HCT116 (cell line): ENCODE measurements at regions not wholly inside any gene's neighbourhood (a gene's known extent, or its start where the extent isn't known, plus 50 kb on each side); places are given as distances from the start of the nearest gene placed in this dataset.

ENCODE experiments used
- ATAC-seq: fragments of 200-7000 bp; cut with Tn5 transposase; 2 replicates; pipeline ENCODE4 v1.9.1; 2020; ENCODE audit warnings: mild to moderate bottlenecking, moderate library complexity
- BruUV-seq: library from RNA; stranded (reverse); fragments of 400-500 nt; replicated peaks from 2 replicates; lab custom pipeline; 2021; lab: Mats Ljungman, UMichigan
- CTCF ChIA-PET: fragments of 300-600 bp; sonication (Branson Sonifier 250); formaldehyde crosslinking; loops from one replicate; lab custom pipeline; 2021; ENCODE audit warnings: antibody characterized with exemption; lab: Charles Lee
- POLR2A ChIA-PET: fragments of 300-600, 350-600 bp; sonication (Branson Sonifier 250); formaldehyde crosslinking; loops from one replicate; lab custom pipeline; 2021; ENCODE audit warnings: antibody characterized with exemption; lab: Charles Lee
- RAD21 ChIA-PET, 2 experiments: fragments of 300-600 bp; sonication (Branson Sonifier 250); formaldehyde crosslinking; loops; one replicate each; lab custom pipeline; 2023; ENCODE audit warnings: low total read pairs in 2 of 2; ENCODE audit not compliant: uncharacterized antibody in 2 of 2, unreplicated experiment in 2 of 2, low non-redundant PET in 1 of 2; lab: Charles Lee
- DNase-seq: peaks from one replicate; pipeline ENCODE4 v3.0.0-alpha.2; 2010; ENCODE audit warnings: low read depth, low spot score
- H2AFZ ChIP-seq: fragments of 200-600 bp; shearing (Covaris generic), sonication (generic); 2 replicates; pipeline ENCODE4 v1.6.1; 2017; ENCODE audit warnings: low read depth, mixed run types, mixed read lengths, antibody characterized with exemption, low read length; ENCODE audit not compliant: poor library complexity, severe bottlenecking
- H3K27ac ChIP-seq: 2 replicates; pipeline ENCODE4 v1.5.1; 2012; ENCODE audit warnings: low read depth, low read length
- H3K27me3 ChIP-seq: fragments of 200-600 bp; sonication (generic); 2 replicates; pipeline ENCODE4 v1.6.1; 2016; ENCODE audit warnings: mixed run types, low read length, mixed read lengths; ENCODE audit not compliant: insufficient read depth
- H3K36me3 ChIP-seq, 2 experiments: fragments of 200-500 bp in 1 of 2; fragments of 200-600 bp in 1 of 2; sonication (Bioruptor generic) in 1 of 2; sonication (generic) in 1 of 2; 2 replicates each; pipeline versions ENCODE4 v1.5.1 to v1.6.1; 2014 to 2016; ENCODE audit warnings: low read length in 2 of 2, inconsistent platforms in 1 of 2, mixed read lengths in 1 of 2, mixed run types in 1 of 2; ENCODE audit not compliant: insufficient read depth in 2 of 2, control insufficient read depth in 1 of 2
- H3K4me1 ChIP-seq, 2 experiments: fragments of 200-600 bp in 1 of 2; sonication (generic) in 1 of 2; 2 replicates each; pipeline versions ENCODE4 v1.5.1 to v1.6.1; 2012 to 2017; ENCODE audit warnings: low read length in 2 of 2, inconsistent platforms in 1 of 2, mild to moderate bottlenecking in 1 of 2, mixed read lengths in 1 of 2, mixed run types in 1 of 2, moderate library complexity in 1 of 2; ENCODE audit not compliant: insufficient read depth in 2 of 2, control insufficient read depth in 1 of 2
- H3K4me2 ChIP-seq: fragments of 200-600 bp; sonication (generic); 2 replicates; pipeline ENCODE4 v1.6.1; 2017; ENCODE audit warnings: mixed run types, low read length, mixed read lengths
- H3K4me3 ChIP-seq, 2 experiments: fragments of 200-600 bp in 1 of 2; sonication (generic) in 1 of 2; replicated peaks in 1 of 2; 2 replicates each; pipeline ENCODE4 v1.5.1; 2011 to 2016; ENCODE audit warnings: low read length in 2 of 2, control low read depth in 1 of 2, low read depth in 1 of 2, mild to moderate bottlenecking in 1 of 2, mixed read lengths in 1 of 2, mixed run types in 1 of 2
- H3K79me2 ChIP-seq: fragments of 200-600 bp; sonication (generic); 2 replicates; pipeline ENCODE4 v1.6.1; 2017; ENCODE audit warnings: mild to moderate bottlenecking, mixed run types, low read length, moderate library complexity, mixed read lengths; ENCODE audit not compliant: insufficient read depth
- H3K9ac ChIP-seq: fragments of 200-600 bp; sonication (generic); 2 replicates; pipeline ENCODE4 v1.6.1; 2016; ENCODE audit warnings: low read length, mixed read lengths
- H3K9me2 ChIP-seq: fragments of 200-600 bp; sonication (generic), shearing (Covaris generic); 2 replicates; pipeline ENCODE4 v1.6.1; 2017; ENCODE audit warnings: mixed run types, mild to moderate bottlenecking, moderate library complexity; ENCODE audit not compliant: insufficient read depth
- H3K9me3 ChIP-seq, 2 experiments: fragments of 200-500 bp in 1 of 2; fragments of 200-600 bp in 1 of 2; sonication (Bioruptor generic) in 1 of 2; sonication (generic) in 1 of 2; 2 replicates each; pipeline ENCODE4 v1.6.1; 2014 to 2017; ENCODE audit warnings: low read length in 2 of 2, mixed read lengths in 2 of 2, inconsistent platforms in 1 of 2, low read depth in 1 of 2, mild to moderate bottlenecking in 1 of 2, mixed run types in 1 of 2, moderate library complexity in 1 of 2; ENCODE audit not compliant: control insufficient read depth in 1 of 2, insufficient read depth in 1 of 2
- H4K20me1 ChIP-seq: fragments of 200-600 bp; sonication (generic), shearing (Covaris generic); 2 replicates; pipeline ENCODE4 v1.6.1; 2017; ENCODE audit warnings: mixed run types, mild to moderate bottlenecking, moderate library complexity; ENCODE audit not compliant: insufficient read depth
- ATF3 ChIP-seq: IDR thresholded peaks from 2 replicates; pipeline ENCODE4 v1.6.1; 2012
- CBX3 ChIP-seq: IDR thresholded peaks from 2 replicates; pipeline ENCODE4 v1.6.1; 2012; ENCODE audit warnings: low read depth
- CEBPB ChIP-seq: IDR thresholded peaks from 2 replicates; pipeline ENCODE4 v1.6.1; 2012; ENCODE audit warnings: low read depth
- CTCF ChIP-seq, 3 experiments: fragments of 200-600 bp in 1 of 3; sonication (generic) in 1 of 3; IDR thresholded peaks in 2 of 3; conservative IDR thresholded peaks in 1 of 3; 2 replicates each; pipeline ENCODE4 v1.5.1; 2012 to 2017; ENCODE audit warnings: low read depth in 2 of 3, low read length in 2 of 3, antibody characterized with exemption in 1 of 3, borderline replicate concordance in 1 of 3, control low read depth in 1 of 3, mild to moderate bottlenecking in 1 of 3, mixed read lengths in 1 of 3, mixed run types in 1 of 3, moderate library complexity in 1 of 3; ENCODE audit not compliant: insufficient read depth in 1 of 3
- EGR1 ChIP-seq: IDR thresholded peaks from 2 replicates; pipeline ENCODE4 v1.6.1; 2012; ENCODE audit warnings: low read depth
- ELF1 ChIP-seq: IDR thresholded peaks from 2 replicates; pipeline ENCODE4 v1.6.1; 2012; ENCODE audit warnings: low read depth, borderline replicate concordance
- EZH2phosphoT487 ChIP-seq: fragments of 200-600 bp; IDR thresholded peaks from 2 replicates; pipeline ENCODE4 v1.6.1; 2018; ENCODE audit warnings: antibody characterized with exemption, borderline replicate concordance
- FOSL1 ChIP-seq: IDR thresholded peaks from 2 replicates; pipeline ENCODE4 v1.6.1; 2012; ENCODE audit warnings: low read depth
- JUND ChIP-seq: IDR thresholded peaks from 2 replicates; pipeline ENCODE4 v1.6.1; 2012
- POLR2AphosphoS5 ChIP-seq: IDR thresholded peaks from 2 replicates; pipeline ENCODE4 v1.6.1; 2011; ENCODE audit warnings: mild to moderate bottlenecking, low read depth, low read length, moderate library complexity
- REST ChIP-seq: IDR thresholded peaks from 2 replicates; pipeline ENCODE4 v1.6.1; 2012; ENCODE audit warnings: low read depth
- SIN3A ChIP-seq: IDR thresholded peaks from 2 replicates; pipeline ENCODE4 v1.6.1; 2012; ENCODE audit warnings: low read depth
- SRF ChIP-seq: IDR thresholded peaks from 2 replicates; pipeline ENCODE4 v1.6.1; 2012; ENCODE audit warnings: low read depth
- TCF7L2 ChIP-seq: IDR thresholded peaks from 2 replicates; pipeline ENCODE4 v1.7.0; 2011; ENCODE audit warnings: borderline replicate concordance, inconsistent platforms; ENCODE audit not compliant: insufficient read depth, insufficient read length; ENCODE audit errors: extremely low read depth
- ZFX ChIP-seq: fragments of 450-650 bp; IDR thresholded peaks from 2 replicates; pipeline ENCODE4 v1.6.1; 2017
- ZNF274 ChIP-seq: fragments of 200-500 bp; sonication (Bioruptor generic); IDR thresholded peaks from 2 replicates; pipeline ENCODE4 v1.6.1; 2014; ENCODE audit warnings: mild to moderate bottlenecking, low read depth, low read length, inconsistent platforms
- intact Hi-C: fragments of 100-400 bp; cut with micrococcal nuclease; formaldehyde crosslinking; loops from 2 replicates; pipeline ENCODE4 v1.10.0; 2022

- Histone ChIP-seq H3K9me3 (no peaks in the 10 kb centered on the region), H3K4me1 (peaks cover 7 to 16% of the 10 kb centered on the region in 2 experiments), H3K9ac (no peak overlapping the region), H3K79me2 (no peaks in the 10 kb centered on the region), H3K27me3 (no peaks in the 10 kb centered on the region), H3K4me2 (peak overlapping the region; percentile 35), H3K27ac (0 out of 2 replicates have a peak overlapping the region, but pooled peaks have one; percentile 7), H2AFZ (peak overlapping the region; percentile 10), H3K9me2 (no peaks in the 10 kb centered on the region), H3K36me3 (no peaks in the 10 kb centered on the region), H4K20me1 (no peaks in the 10 kb centered on the region)
- DNase-seq = no peak
- TF ChIP-seq JUND (0 out of 2 replicates have a peak, but pooled peaks have one; percentile 20), EGR1 (0 out of 2 replicates have a peak, but pooled peaks have one; percentile 30), ATF3 (no peak), REST (no peak), FOSL1 (peak; percentile 45)
- TF ChIP-seq, all 23 proteins: peak for 3
- no TSS peak for BruUV-seq
- ChIA-PET CTCF (no interaction called here), POLR2A (no interaction called here), RAD21 (no interaction called here)
- ATAC-seq = peak; percentile 55
- intact Hi-C loops = no loop called here
- no peak overlapping the region for H3K4me3 ChIP-seq
Observed at GRCh38 chr2:58620093-58620492, 379.0 kb upstream of the FANCL start.

- intact Hi-C loops = no loop called here
- H3K4me2 ChIP-seq = no peak overlapping the region
- no peaks in the 10 kb centered on the region for H3K9me3 ChIP-seq
- CTCF ChIA-PET = no interaction called here
- POLR2A ChIA-PET = no interaction called here
- no peaks in the 10 kb centered on the region for H3K9me2 ChIP-seq
- no peak overlapping the region for H3K27ac ChIP-seq
- RAD21 ChIA-PET = no interaction called here
- no peaks in the 10 kb centered on the region for H4K20me1 ChIP-seq
- no peak overlapping the region for H3K4me3 ChIP-seq
- H3K36me3 ChIP-seq = no peaks in the 10 kb centered on the region
- no peak overlapping the region for H3K9ac ChIP-seq
- peaks cover 7 to 16% of the 10 kb centered on the region in 2 experiments for H3K4me1 ChIP-seq
- H3K79me2 ChIP-seq = no peaks in the 10 kb centered on the region
- H3K27me3 ChIP-seq = no peaks in the 10 kb centered on the region
- H2AFZ ChIP-seq = no peak overlapping the region
- ATAC-seq (no peak), DNase-seq (no peak)
- BruUV-seq = no TSS peak
- TF ChIP-seq CEBPB (no peak), FOSL1 (no peak), EGR1 (no peak), SIN3A (no peak), SRF (no peak), CBX3 (no peak), ZFX (no peak), ELF1 (no peak), ATF3 (no peak), EZH2phosphoT487 (no peak), TCF7L2 (no peak), POLR2AphosphoS5 (no peak), ZNF274 (no peak), JUND (no peak), CTCF (IDR thresholded peaks at IDR 0.05 in 2 of 3, conservative IDR thresholded peaks at IDR 0.05 in 1 of 3; ENCODE audit: borderline replicate concordance in 1 of 3, insufficient read depth in 1 of 3, low read depth in 2 of 3, low read length in 2 of 3) (no peak)
Observed at GRCh38 chr2:58616961-58617360, 375.8 kb upstream of the FANCL start.
